H1 (cell line): ENCODE measurements at regions not wholly inside any gene's neighbourhood (a gene's known extent, or its start where the extent isn't known, plus 50 kb on each side); places are given as distances from the start of the nearest gene placed in this dataset.

ENCODE experiments used
- BRCA1 ChIP-seq: IDR thresholded peaks from 2 replicates; pipeline ENCODE4 v1.6.1; 2012; ENCODE audit warnings: low read depth, low read length, improper control_type of control experiment
- EP300 ChIP-seq, 2 experiments: IDR thresholded peaks; 1 replicate in 1 of 2; 2 replicates in 1 of 2; pipeline ENCODE4 v1.6.1; 2011 to 2012; ENCODE audit warnings: low read depth in 2 of 2, low read length in 2 of 2, mild to moderate bottlenecking in 2 of 2, borderline replicate concordance in 1 of 2, inconsistent platforms in 1 of 2, moderate library complexity in 1 of 2
- POLR2A ChIP-seq, 2 experiments: IDR thresholded peaks; 1 replicate in 1 of 2; 2 replicates in 1 of 2; pipeline ENCODE4 v1.6.1; 2011; ENCODE audit warnings: low read depth in 2 of 2, low read length in 2 of 2, mild to moderate bottlenecking in 2 of 2; ENCODE audit errors: control extremely low read depth in 1 of 2
- SUZ12 ChIP-seq: fragments of 200-600 bp; sonication (generic); IDR thresholded peaks from 2 replicates; pipeline ENCODE4 v1.6.1; 2012; ENCODE audit warnings: mild to moderate bottlenecking, inconsistent platforms, low read length, moderate library complexity, mixed read lengths
- TEAD4 ChIP-seq: IDR thresholded peaks from 2 replicates; pipeline ENCODE4 v1.6.1; 2012; ENCODE audit warnings: low read depth, low read length, inconsistent platforms, mixed read lengths
- YY1 ChIP-seq: IDR thresholded peaks from 2 replicates; pipeline ENCODE4 v1.6.1; 2011; ENCODE audit warnings: low read depth, mild to moderate bottlenecking, low read length
- TF ChIP-seq, protein P1 (sequence below), 3 experiments: IDR thresholded peaks; 1 replicate in 2 of 3; 2 replicates in 1 of 3; pipeline versions ENCODE4 v1.5.1 to v1.6.1; 2011; ENCODE audit warnings: low read length in 3 of 3, mild to moderate bottlenecking in 3 of 3, inconsistent platforms in 2 of 3, low read depth in 1 of 3, moderate library complexity in 1 of 3; ENCODE audit not compliant: insufficient read depth in 1 of 3; ENCODE audit errors: control extremely low read depth in 1 of 3
- TF ChIP-seq, protein P2 (sequence below): IDR thresholded peaks from 2 replicates; pipeline ENCODE4 v1.6.1; 2012; ENCODE audit warnings: low read length, inconsistent platforms
- TF ChIP-seq, protein P3 (sequence below): IDR thresholded peaks from 2 replicates; pipeline ENCODE4 v1.6.1; 2012; ENCODE audit warnings: inconsistent platforms

DNA sequence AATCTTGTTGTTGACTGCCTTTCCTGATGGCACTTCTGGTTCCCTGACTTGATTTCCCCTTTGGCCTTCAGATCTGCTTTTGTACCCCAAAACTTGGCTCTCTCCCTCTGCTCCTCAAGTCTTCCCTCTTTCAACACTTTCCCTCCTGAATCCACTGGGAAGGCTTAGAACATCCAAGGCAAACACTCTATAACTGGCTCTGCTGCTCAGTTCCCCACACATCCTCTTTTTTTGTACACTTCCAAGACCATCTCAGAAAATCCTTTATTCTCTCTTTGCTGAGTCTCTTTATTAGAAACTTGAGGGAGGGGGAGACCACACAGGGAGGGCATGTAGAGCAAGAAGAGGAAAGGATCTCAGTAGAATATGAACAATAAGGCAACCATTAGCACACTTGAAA, 354.1 kb downstream of the KIF16B start:
- TF ChIP-seq, protein P1, sequence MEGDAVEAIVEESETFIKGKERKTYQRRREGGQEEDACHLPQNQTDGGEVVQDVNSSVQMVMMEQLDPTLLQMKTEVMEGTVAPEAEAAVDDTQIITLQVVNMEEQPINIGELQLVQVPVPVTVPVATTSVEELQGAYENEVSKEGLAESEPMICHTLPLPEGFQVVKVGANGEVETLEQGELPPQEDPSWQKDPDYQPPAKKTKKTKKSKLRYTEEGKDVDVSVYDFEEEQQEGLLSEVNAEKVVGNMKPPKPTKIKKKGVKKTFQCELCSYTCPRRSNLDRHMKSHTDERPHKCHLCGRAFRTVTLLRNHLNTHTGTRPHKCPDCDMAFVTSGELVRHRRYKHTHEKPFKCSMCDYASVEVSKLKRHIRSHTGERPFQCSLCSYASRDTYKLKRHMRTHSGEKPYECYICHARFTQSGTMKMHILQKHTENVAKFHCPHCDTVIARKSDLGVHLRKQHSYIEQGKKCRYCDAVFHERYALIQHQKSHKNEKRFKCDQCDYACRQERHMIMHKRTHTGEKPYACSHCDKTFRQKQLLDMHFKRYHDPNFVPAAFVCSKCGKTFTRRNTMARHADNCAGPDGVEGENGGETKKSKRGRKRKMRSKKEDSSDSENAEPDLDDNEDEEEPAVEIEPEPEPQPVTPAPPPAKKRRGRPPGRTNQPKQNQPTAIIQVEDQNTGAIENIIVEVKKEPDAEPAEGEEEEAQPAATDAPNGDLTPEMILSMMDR (IDR thresholded peaks at IDR 0.05; ENCODE audit: control extremely low read depth in 1 of 3, insufficient read depth in 1 of 3, low read depth in 1 of 3, low read length in 3 of 3) = no peak
- TF ChIP-seq POLR2A (IDR thresholded peaks at IDR 0.05; ENCODE audit: control extremely low read depth in 1 of 2, low read depth in 2 of 2, low read length in 2 of 2) = no peak
- TF ChIP-seq BRCA1 = no peak
- no peak for TF ChIP-seq EP300 (IDR thresholded peaks at IDR 0.05; ENCODE audit: borderline replicate concordance in 1 of 2, low read depth in 2 of 2, low read length in 2 of 2)
- TF ChIP-seq, protein P2, sequence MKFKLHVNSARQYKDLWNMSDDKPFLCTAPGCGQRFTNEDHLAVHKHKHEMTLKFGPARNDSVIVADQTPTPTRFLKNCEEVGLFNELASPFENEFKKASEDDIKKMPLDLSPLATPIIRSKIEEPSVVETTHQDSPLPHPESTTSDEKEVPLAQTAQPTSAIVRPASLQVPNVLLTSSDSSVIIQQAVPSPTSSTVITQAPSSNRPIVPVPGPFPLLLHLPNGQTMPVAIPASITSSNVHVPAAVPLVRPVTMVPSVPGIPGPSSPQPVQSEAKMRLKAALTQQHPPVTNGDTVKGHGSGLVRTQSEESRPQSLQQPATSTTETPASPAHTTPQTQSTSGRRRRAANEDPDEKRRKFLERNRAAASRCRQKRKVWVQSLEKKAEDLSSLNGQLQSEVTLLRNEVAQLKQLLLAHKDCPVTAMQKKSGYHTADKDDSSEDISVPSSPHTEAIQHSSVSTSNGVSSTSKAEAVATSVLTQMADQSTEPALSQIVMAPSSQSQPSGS = no peak
- no peak for TF ChIP-seq TEAD4
- TF ChIP-seq SUZ12 = no peak
- TF ChIP-seq, protein P3, sequence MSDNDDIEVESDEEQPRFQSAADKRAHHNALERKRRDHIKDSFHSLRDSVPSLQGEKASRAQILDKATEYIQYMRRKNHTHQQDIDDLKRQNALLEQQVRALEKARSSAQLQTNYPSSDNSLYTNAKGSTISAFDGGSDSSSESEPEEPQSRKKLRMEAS = no peak
- TF ChIP-seq YY1 = no peak
